Breast epithelium (tissue), 3 donors: ENCODE measurements at regions not wholly inside any gene's neighbourhood (a gene's known extent, or its start where the extent isn't known, plus 50 kb on each side); places are given as distances from the start of the nearest gene placed in this dataset.

ENCODE experiments used
- CTCF ChIP-seq, 3 donors: fragments of 450-650 bp; IDR thresholded peaks; one replicate each; pipeline ENCODE4 v1.5.1; 2016 to 2017; ENCODE audit warnings: antibody characterized with exemption in 3 of 3, mild to moderate bottlenecking in 3 of 3, moderate library complexity in 3 of 3
- POLR2A ChIP-seq: fragments of 450-650 bp; IDR thresholded peaks from one replicate; pipeline ENCODE4 v1.6.1; 2016; ENCODE audit warnings: antibody characterized with exemption, mild to moderate bottlenecking, moderate library complexity
- POLR2AphosphoS5 ChIP-seq, 3 donors: sonication (generic); formaldehyde crosslinking; IDR thresholded peaks; one replicate each; pipeline ENCODE4 v1.6.1; 2017; ENCODE audit warnings: antibody characterized with exemption in 3 of 3

GRCh38 chr2:151176661-151177060 is 85.0 kb downstream of the RBM43 start:
- no peak for TF ChIP-seq POLR2AphosphoS5 (IDR thresholded peaks at IDR 0.05)
- TF ChIP-seq CTCF (IDR thresholded peaks at IDR 0.05), result no peak
- no peak for TF ChIP-seq POLR2A
